Hepatocyte (in vitro differentiated cells): ENCODE measurements at regions not wholly inside any gene's neighbourhood (a gene's known extent, or its start where the extent isn't known, plus 50 kb on each side); places are given as distances from the start of the nearest gene placed in this dataset.
"Not testable (repeated sequence)": the region's sequence is repeated elsewhere in the genome, so short reads cannot be mapped to it uniquely, and the experiment has no call there.

Source experiments
- DNase-seq: peaks from one replicate; pipeline ENCODE4 v3.0.0-alpha.2; 2016; ENCODE audit warnings: low spot score
- H2AFZ ChIP-seq: fragments of 200-600 bp; sonication (generic); 2 replicates; pipeline ENCODE4 v1.6.0; 2016; ENCODE audit warnings: antibody characterized with exemption, mild to moderate bottlenecking
- H3K27ac ChIP-seq: fragments of 200-600 bp; sonication (generic); 2 replicates; pipeline ENCODE4 v1.5.1; 2016; ENCODE audit warnings: mild to moderate bottlenecking
- H3K27me3 ChIP-seq: fragments of 200-600 bp; sonication (generic); 2 replicates; pipeline ENCODE4 v1.6.1; 2016
- H3K36me3 ChIP-seq: fragments of 200-600 bp; sonication (generic); replicated peaks from 2 replicates; pipeline ENCODE4 v1.5.1; 2016; ENCODE audit warnings: low read depth; ENCODE audit not compliant: insufficient read depth
- H3K4me1 ChIP-seq: fragments of 200-600 bp; sonication (generic); 2 replicates; pipeline ENCODE4 v1.5.1; 2016; ENCODE audit warnings: mild to moderate bottlenecking, moderate library complexity; ENCODE audit not compliant: insufficient read depth
- H3K4me2 ChIP-seq: fragments of 200-600 bp; sonication (generic); 2 replicates; pipeline ENCODE4 v1.6.0; 2016
- H3K4me3 ChIP-seq: fragments of 200-600 bp; sonication (generic); 2 replicates; pipeline ENCODE4 v1.5.1; 2016; ENCODE audit warnings: mild to moderate bottlenecking
- H3K79me2 ChIP-seq: fragments of 200-600 bp; sonication (generic); 2 replicates; pipeline ENCODE4 v1.6.0; 2017; ENCODE audit warnings: mild to moderate bottlenecking
- H3K9me2 ChIP-seq: fragments of 200-600 bp; sonication (generic); replicated peaks from 2 replicates; pipeline ENCODE4 v1.6.0; 2017; ENCODE audit warnings: mild to moderate bottlenecking; ENCODE audit not compliant: insufficient read depth
- H3K9me3 ChIP-seq: fragments of 200-600 bp; sonication (generic); 2 replicates; pipeline ENCODE4 v1.5.1; 2016; ENCODE audit warnings: low read depth, mild to moderate bottlenecking
- H4K20me1 ChIP-seq: fragments of 200-600 bp; sonication (generic); 2 replicates; pipeline ENCODE4 v1.6.0; 2016; ENCODE audit warnings: mild to moderate bottlenecking; ENCODE audit not compliant: insufficient read depth, poor library complexity, severe bottlenecking
- CTCF ChIP-seq: fragments of 200-600 bp; sonication (generic); IDR thresholded peaks from 2 replicates; pipeline ENCODE4 v1.5.1; 2016; ENCODE audit warnings: antibody characterized with exemption, mild to moderate bottlenecking; ENCODE audit not compliant: poor library complexity
- EZH2 ChIP-seq: fragments of 200-600 bp; sonication (generic); IDR thresholded peaks from 2 replicates; pipeline ENCODE4 v1.6.1; 2016; ENCODE audit warnings: antibody characterized with exemption, mild to moderate bottlenecking, borderline replicate concordance
- EZH2phosphoT487 ChIP-seq: fragments of 200-600 bp; sonication (generic); IDR thresholded peaks from one replicate; pipeline ENCODE4 v1.6.1; 2018; ENCODE audit warnings: antibody characterized with exemption, mild to moderate bottlenecking, low read depth, moderate library complexity; ENCODE audit not compliant: unreplicated experiment, severe bottlenecking
- WGBS: methylation state at CpG from one replicate; pipeline ENCODE4 v1.1.6; 2016; ENCODE audit warnings: low lambda C conversion rate; ENCODE audit errors: missing lambda C conversion rate; 5-methylcytosine and 5-hydroxymethylcytosine counted together

DNA sequence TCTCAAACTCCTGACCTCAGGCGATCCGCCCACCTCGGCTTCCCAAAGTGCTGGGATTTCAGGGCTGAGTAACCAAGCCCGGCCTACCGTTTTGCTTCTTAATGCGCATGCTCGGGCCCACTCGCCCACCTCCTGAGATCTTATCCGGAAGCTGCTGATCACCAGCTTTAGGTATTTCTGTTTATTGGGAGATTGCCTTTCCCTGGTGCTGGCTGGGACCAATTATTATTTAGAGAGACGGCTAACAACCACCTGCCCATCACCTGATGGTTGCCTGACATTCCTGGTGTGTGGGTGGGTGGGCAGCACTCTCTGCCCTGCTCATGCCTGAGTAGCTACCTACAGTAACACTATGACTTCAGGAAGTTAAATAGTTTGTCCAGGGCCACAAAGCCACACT lies 56.3 kb upstream of the ZNF532 start:
- Histone ChIP-seq H3K4me1 (peaks cover 5% of the 10 kb centered on the region), H3K27me3 (no peaks in the 10 kb centered on the region), H4K20me1 (no peaks in the 10 kb centered on the region), H3K27ac (no peak overlapping the region), H2AFZ (no peak overlapping the region), H3K4me2 (no peak overlapping the region), H3K36me3 (no peaks in the 10 kb centered on the region), H3K4me3 (no peak overlapping the region), H3K9me2 (no peaks in the 10 kb centered on the region), H3K79me2 (no peaks in the 10 kb centered on the region), H3K9me3 (no peaks in the 10 kb centered on the region)
- no peak for DNase-seq
- TF ChIP-seq CTCF (no peak), EZH2 (no peak), EZH2phosphoT487 (no peak)
- WGBS = 86% methylated on average over 10 of the region's 10 CpGs

- WGBS = 96% methylated on average over 13 of the region's 13 CpGs
- not testable (repeated sequence) for H3K4me1 ChIP-seq, DNase-seq, H3K4me3 ChIP-seq, H3K36me3 ChIP-seq, H3K27ac ChIP-seq, H3K9me3 ChIP-seq, H3K79me2 ChIP-seq, H2AFZ ChIP-seq, H4K20me1 ChIP-seq, H3K27me3 ChIP-seq, H3K9me2 ChIP-seq, H3K4me2 ChIP-seq
Measured at GRCh38 chr18:58811859-58812258, 52.8 kb upstream of the ZNF532 start.

GRCh38 chr18:58813105-58813504 lies 51.6 kb upstream of the ZNF532 start:
- Histone ChIP-seq H3K27ac (no peak overlapping the region), H3K36me3 (no peaks in the 10 kb centered on the region), H3K4me1 (no peaks in the 10 kb centered on the region), H3K4me2 (no peak overlapping the region), H3K27me3 (no peaks in the 10 kb centered on the region), H2AFZ (no peak overlapping the region), H3K9me3 (no peaks in the 10 kb centered on the region), H3K79me2 (no peaks in the 10 kb centered on the region), H3K4me3 (no peak overlapping the region), H4K20me1 (no peaks in the 10 kb centered on the region), H3K9me2 (no peaks in the 10 kb centered on the region)
- TF ChIP-seq CTCF (no peak), EZH2 (no peak), EZH2phosphoT487 (no peak)
- WGBS = 92% methylated on average over 5 of the region's 5 CpGs
- no peak for DNase-seq

DNA sequence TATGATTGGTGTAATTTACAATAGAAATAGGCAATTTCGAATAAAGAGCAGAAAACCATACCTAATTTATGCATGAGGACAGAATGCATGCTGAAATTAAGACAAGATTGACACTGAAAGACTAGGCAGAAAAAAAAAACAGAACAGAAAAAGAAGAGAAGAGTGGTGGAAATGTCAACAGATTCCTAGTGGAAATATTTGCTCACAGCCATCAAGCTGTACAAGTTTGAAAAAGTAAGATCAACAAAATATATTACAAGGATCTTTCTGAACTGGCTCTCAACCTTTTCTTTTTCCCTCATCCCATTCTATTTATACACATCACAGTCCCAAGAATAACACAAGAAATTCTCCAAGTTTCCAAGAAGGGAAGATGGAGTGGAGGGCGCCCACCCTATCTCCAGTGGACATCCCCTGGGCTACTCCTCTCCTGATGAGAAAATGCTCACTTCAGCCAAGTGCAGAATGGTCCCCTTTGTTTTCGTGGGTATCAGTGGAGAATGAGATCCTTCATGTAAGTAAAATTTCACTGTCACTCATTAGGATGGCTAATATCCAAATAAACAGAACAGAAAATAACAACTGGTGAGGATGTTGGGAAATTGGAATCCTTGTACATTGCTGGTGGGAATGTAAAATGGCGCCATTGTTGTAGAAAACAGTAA lies 51.0 kb upstream of the ZNF532 start:
- no peak overlapping the region for H2AFZ ChIP-seq

More for the DNA sequence above, 51.0 kb upstream of the ZNF532 start:
- H4K20me1 ChIP-seq = no peaks in the 10 kb centered on the region
- H3K27me3 ChIP-seq = no peaks in the 10 kb centered on the region
- no peak overlapping the region for H3K4me2 ChIP-seq
- no peak for TF ChIP-seq EZH2
- TF ChIP-seq EZH2phosphoT487 = no peak
- TF ChIP-seq CTCF = no peak
- no peak overlapping the region for H3K27ac ChIP-seq
- WGBS = 88% methylated on average over 4 of the region's 4 CpGs
- H3K4me1 ChIP-seq = no peaks in the 10 kb centered on the region
- no peaks in the 10 kb centered on the region for H3K36me3 ChIP-seq
- DNase-seq = no peak
- no peaks in the 10 kb centered on the region for H3K9me3 ChIP-seq
- no peaks in the 10 kb centered on the region for H3K9me2 ChIP-seq
- H3K4me3 ChIP-seq = no peak overlapping the region
- H3K79me2 ChIP-seq = no peaks in the 10 kb centered on the region
